A549 (cell line): ENCODE measurements at regions not wholly inside any gene's neighbourhood (a gene's known extent, or its start where the extent isn't known, plus 50 kb on each side); places are given as distances from the start of the nearest gene placed in this dataset.
A peak's percentile ranks its signal among the peaks of the same experiment; 100 is the strongest.

Source experiments
- ATAC-seq, 2 experiments: fragments of 200-7000 bp in 1 of 2; fragments of >200 bp in 1 of 2; cut with Nextera tagmentation in 1 of 2; cut with Tn5 transposase in 1 of 2; 3 replicates each; pipeline versions ENCODE4 v1.8.0 to v1.9.1; 2018 to 2020; ENCODE audit warnings: mild to moderate bottlenecking in 1 of 2, moderate library complexity in 1 of 2
- CTCF ChIA-PET: fragments of 300-600 bp; sonication (Branson Sonifier 250); formaldehyde crosslinking; extraction: SDS; loops from one replicate; lab custom pipeline; 2021; ENCODE audit warnings: antibody characterized with exemption, inconsistent platforms; lab: Yijun Ruan, JAX
- POLR2A ChIA-PET: fragments of 350-600 bp; formaldehyde crosslinking; extraction: SDS; loops from one replicate; lab custom pipeline; 2021; ENCODE audit warnings: antibody characterized with exemption, inconsistent platforms; lab: Yijun Ruan, JAX
- DNase-seq, 2 experiments: peaks; one replicate each; pipeline versions ENCODE4 v3.0.0 to v3.0.0-alpha.2; 2011 to 2016; ENCODE audit warnings: low read depth in 1 of 2, low spot score in 1 of 2
- FAIRE-seq: peaks from 2 replicates; lab custom pipeline; 2011; peaks lifted over from hg19 to GRCh38; lab: Jason Lieb, UNC
- H3K27ac ChIP-seq, 2 experiments: fragments of >200 bp; sonication (Bioruptor Twin); formaldehyde crosslinking; 3 replicates each; pipeline ENCODE4 v1.5.1; 2016 to 2017
- H3K4me1 ChIP-seq: fragments of >200 bp; sonication (Bioruptor Twin); formaldehyde crosslinking; 3 replicates; pipeline ENCODE4 v1.6.1; 2016
- H3K4me2 ChIP-seq: fragments of >200 bp; sonication (Bioruptor Twin); formaldehyde crosslinking; 3 replicates; pipeline ENCODE4 v1.6.1; 2016
- H3K4me3 ChIP-seq: fragments of >200 bp; sonication (Bioruptor Twin); formaldehyde crosslinking; 3 replicates; pipeline ENCODE4 v1.5.1; 2016
- H3K9me3 ChIP-seq: fragments of >200 bp; sonication (Bioruptor Twin); formaldehyde crosslinking; 3 replicates; pipeline ENCODE4 v1.6.1; 2016
- BHLHE40 ChIP-seq: IDR thresholded peaks from 2 replicates; pipeline ENCODE4 v1.6.1; 2012; ENCODE audit warnings: low read depth, low read length, inconsistent platforms
- CBX2 ChIP-seq: fragments of 200-600 bp; sonication (generic); IDR thresholded peaks from 2 replicates; pipeline ENCODE4 v1.6.1; 2016; ENCODE audit warnings: low read depth, mild to moderate bottlenecking, borderline replicate concordance
- CEBPB ChIP-seq, 2 experiments: fragments of >200 bp in 1 of 2; sonication (Bioruptor Twin) in 1 of 2; formaldehyde crosslinking in 1 of 2; IDR thresholded peaks; 2 replicates each; pipeline ENCODE4 v1.6.1; 2012 to 2016
- CHD4 ChIP-seq: fragments of 200-600 bp; sonication (generic); IDR thresholded peaks from 2 replicates; pipeline ENCODE4 v1.6.1; 2016; ENCODE audit warnings: antibody characterized with exemption, mild to moderate bottlenecking, borderline replicate concordance
- EHMT2 ChIP-seq: fragments of 200-600 bp; sonication (generic); IDR thresholded peaks from 2 replicates; pipeline ENCODE4 v1.6.1; 2016; ENCODE audit warnings: antibody characterized with exemption, low read depth, mild to moderate bottlenecking, moderate library complexity
- ESRRA ChIP-seq: fragments of 150-350 bp; IDR thresholded peaks from 2 replicates; pipeline ENCODE4 v1.6.1; 2014; ENCODE audit warnings: mild to moderate bottlenecking, low read length, borderline replicate concordance
- FOSB ChIP-seq: fragments of 250-450 bp; sonication (Bioruptor Pico); IDR thresholded peaks from 2 replicates; pipeline ENCODE4 v1.5.0; 2020; ENCODE audit warnings: mild to moderate bottlenecking, moderate library complexity
- HEYL ChIP-seq: fragments of 250-450 bp; sonication (Bioruptor Pico); IDR thresholded peaks from 2 replicates; pipeline ENCODE4 v1.8.0; 2021; ENCODE audit warnings: mild to moderate bottlenecking, moderate library complexity
- JUNB ChIP-seq: fragments of >200 bp; sonication (Bioruptor Twin); formaldehyde crosslinking; IDR thresholded peaks from 2 replicates; pipeline ENCODE4 v1.6.1; 2016
- KDM1A ChIP-seq: fragments of 200-600 bp; sonication (generic); IDR thresholded peaks from 2 replicates; pipeline ENCODE4 v1.6.1; 2016; ENCODE audit warnings: low read depth, mild to moderate bottlenecking
- NFE2L2 ChIP-seq: fragments of 150-350 bp; conservative IDR thresholded peaks from 2 replicates; pipeline ENCODE4 v1.6.1; 2014; ENCODE audit warnings: low read length
- NR3C1 ChIP-seq: fragments of >200 bp; sonication (Bioruptor Twin); formaldehyde crosslinking; IDR thresholded peaks from 3 replicates; pipeline ENCODE4 v1.6.1; 2017
- RAD21 ChIP-seq, 2 experiments: fragments of >200 bp in 1 of 2; sonication (Bioruptor Twin) in 1 of 2; formaldehyde crosslinking in 1 of 2; IDR thresholded peaks in 1 of 2; conservative IDR thresholded peaks in 1 of 2; 2 replicates in 1 of 2; 3 replicates in 1 of 2; pipeline ENCODE4 v1.6.1; 2012 to 2018; ENCODE audit warnings: inconsistent platforms in 1 of 2
- RARB ChIP-seq: fragments of 250-450 bp; sonication (Bioruptor Pico); IDR thresholded peaks from 2 replicates; pipeline ENCODE4 v1.8.0; 2021; ENCODE audit warnings: mild to moderate bottlenecking, moderate library complexity
- RCOR1 ChIP-seq: fragments of 150-350 bp; IDR thresholded peaks from 2 replicates; pipeline ENCODE4 v1.6.1; 2014; ENCODE audit warnings: antibody characterized with exemption, low read length, low read depth
- RNF2 ChIP-seq: fragments of 200-600 bp; sonication (generic); IDR thresholded peaks from 2 replicates; pipeline ENCODE4 v1.6.1; 2016; ENCODE audit warnings: low read depth, mild to moderate bottlenecking, antibody characterized with exemption, moderate library complexity, borderline replicate concordance
- TP53 ChIP-seq: fragments of 250-450 bp; sonication (Bioruptor Pico); IDR thresholded peaks from 2 replicates; pipeline ENCODE4 v1.5.0; 2021; ENCODE audit warnings: mild to moderate bottlenecking, moderate library complexity
- ZFP36 ChIP-seq: fragments of 450-650 bp; IDR thresholded peaks from 2 replicates; pipeline ENCODE4 v1.6.1; 2014; ENCODE audit warnings: borderline replicate concordance; ENCODE audit not compliant: partially characterized antibody
- WGBS: methylation state at CpG from one replicate; pipeline ENCODE4 v1.1.6; 2017; ENCODE audit errors: missing lambda C conversion rate; 5-methylcytosine and 5-hydroxymethylcytosine counted together
- TF ChIP-seq, protein P1 (sequence below): fragments of 150-350 bp; IDR thresholded peaks from 2 replicates; pipeline ENCODE4 v1.6.1; 2014; ENCODE audit warnings: low read depth, mild to moderate bottlenecking, low read length
- TF ChIP-seq, protein P2 (sequence below): IDR thresholded peaks from 2 replicates; pipeline ENCODE4 v1.6.1; 2012
- TF ChIP-seq, protein P3 (sequence below): fragments of >200 bp; sonication (Bioruptor Twin); formaldehyde crosslinking; IDR thresholded peaks from 3 replicates; pipeline ENCODE4 v1.5.1; 2016
- TF ChIP-seq, protein P4 (sequence below): fragments of 450-650 bp; IDR thresholded peaks from 2 replicates; pipeline ENCODE4 v1.6.1; 2014; ENCODE audit warnings: antibody characterized with exemption
- TF ChIP-seq, protein P5 (sequence below): IDR thresholded peaks from 2 replicates; pipeline ENCODE4 v1.6.1; 2012; ENCODE audit warnings: low read depth, borderline replicate concordance

DNA sequence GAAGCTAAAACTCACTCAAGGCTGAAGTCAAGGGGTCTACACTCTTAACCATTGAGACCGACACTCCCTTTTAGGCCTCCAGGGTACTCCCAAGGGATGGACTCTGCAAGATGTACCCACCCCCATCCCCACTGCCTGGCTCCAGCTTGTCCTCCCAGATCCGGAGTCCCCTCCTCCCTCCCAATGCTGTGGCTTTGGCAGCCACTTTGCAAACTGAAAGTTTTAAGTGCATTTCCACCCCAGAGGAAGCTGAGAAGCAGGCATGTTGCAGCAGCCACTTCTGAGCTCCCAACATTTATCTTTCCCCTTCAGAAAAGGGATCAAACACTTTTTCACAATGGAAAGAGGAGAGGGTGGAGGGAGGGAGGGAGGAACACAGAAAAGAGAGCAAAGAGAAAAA is 115.2 kb downstream of the COPRS start:
- TF ChIP-seq RCOR1: no peak
- POLR2A ChIA-PET: no interaction called here
- no peaks in the 10 kb centered on the region for H3K9me3 ChIP-seq
- CTCF ChIA-PET: interaction anchor here (0.6 to 2.1 kb wide), 2 partner anchors 99 to 892 kb away, joined by 3 to 5 read pairs; no protein-coding TSS in a partner anchor
- DNase-seq (no peak), ATAC-seq (no peak), FAIRE-seq (no peak)
- H3K4me3 ChIP-seq: no peak overlapping the region
- no peaks in the 10 kb centered on the region for H3K4me1 ChIP-seq
- H3K4me2 ChIP-seq: no peak overlapping the region
- no peak overlapping the region for H3K27ac ChIP-seq
- 64% methylated on average over 2 of the region's 2 CpGs for WGBS

DNA sequence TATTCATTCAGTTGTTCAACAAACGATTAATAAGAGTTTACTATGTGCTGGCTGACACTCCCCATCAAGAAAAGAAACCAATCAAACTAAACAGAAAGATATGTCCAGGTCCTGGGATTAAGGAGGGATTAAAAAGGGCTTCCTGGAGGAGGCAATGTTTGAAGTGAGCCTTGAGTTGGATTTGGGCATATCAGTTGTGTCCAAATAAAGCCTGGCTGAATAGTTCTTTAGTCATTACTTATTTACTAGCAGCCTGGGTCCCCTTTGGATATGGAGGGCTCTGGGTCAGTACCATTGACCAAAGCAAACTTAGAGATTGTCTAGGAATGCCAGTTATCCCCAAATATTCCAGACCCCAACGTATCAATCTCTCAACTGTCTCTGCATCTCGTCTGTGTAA is 117.7 kb downstream of the COPRS start:
- no peaks in the 10 kb centered on the region for H3K9me3 ChIP-seq
- H3K4me2 ChIP-seq: no peak overlapping the region
- CTCF ChIA-PET: no interaction called here
- FAIRE-seq (no peak), DNase-seq (no peak), ATAC-seq (no peak)
- no peaks in the 10 kb centered on the region for H3K4me1 ChIP-seq
- H3K4me3 ChIP-seq: no peak overlapping the region
- H3K27ac ChIP-seq: no peak overlapping the region
- TF ChIP-seq ZFP36: peak; percentile 29
- no peak for TF ChIP-seq BHLHE40
- no peak for TF ChIP-seq NR3C1
- TF ChIP-seq NFE2L2: no peak
- POLR2A ChIA-PET: no interaction called here
- WGBS: 50% methylated on average over 3 of the region's 3 CpGs

DNA sequence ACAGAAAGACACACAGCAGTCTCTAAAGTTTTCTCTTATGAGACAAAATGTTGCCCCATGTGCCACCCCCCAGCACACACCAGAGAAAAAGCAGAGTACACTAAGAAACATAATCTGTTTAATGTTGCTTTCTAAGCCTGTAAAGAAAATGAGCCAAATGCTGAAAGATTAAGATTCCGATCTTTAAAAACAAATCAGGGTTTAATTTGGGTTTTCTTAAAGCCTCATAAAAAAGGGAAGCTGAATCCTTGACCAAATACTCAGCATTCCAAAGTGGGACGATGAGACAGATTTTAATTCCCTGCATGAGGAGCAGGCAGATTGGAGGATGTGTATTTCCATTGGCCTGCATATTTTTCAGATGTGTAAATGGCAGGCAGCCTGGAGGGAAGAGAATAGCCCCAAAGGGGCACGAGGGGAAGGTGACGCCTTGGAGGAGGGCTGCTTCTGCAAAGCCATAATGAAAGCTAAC is 118.4 kb downstream of the COPRS start:
- POLR2A ChIA-PET: no interaction called here
- no peak for FAIRE-seq
- no peak for ATAC-seq

More for the DNA sequence above, 118.4 kb downstream of the COPRS start:
- TF ChIP-seq RCOR1 (no peak), RAD21 (conservative IDR thresholded peaks at IDR 0.05 in 1 of 2, IDR thresholded peaks at IDR 0.05 in 1 of 2) (no peak), JUNB (no peak), KDM1A (no peak), ESRRA (no peak), RNF2 (no peak), EHMT2 (no peak), RARB (no peak), FOSB (CRISPR knock-in tag) (no peak), CBX2 (no peak), CEBPB (IDR thresholded peaks at IDR 0.05) (no peak), CHD4 (no peak), HEYL (CRISPR knock-in tag) (no peak), TP53 (no peak)
- TF ChIP-seq, protein P1, sequence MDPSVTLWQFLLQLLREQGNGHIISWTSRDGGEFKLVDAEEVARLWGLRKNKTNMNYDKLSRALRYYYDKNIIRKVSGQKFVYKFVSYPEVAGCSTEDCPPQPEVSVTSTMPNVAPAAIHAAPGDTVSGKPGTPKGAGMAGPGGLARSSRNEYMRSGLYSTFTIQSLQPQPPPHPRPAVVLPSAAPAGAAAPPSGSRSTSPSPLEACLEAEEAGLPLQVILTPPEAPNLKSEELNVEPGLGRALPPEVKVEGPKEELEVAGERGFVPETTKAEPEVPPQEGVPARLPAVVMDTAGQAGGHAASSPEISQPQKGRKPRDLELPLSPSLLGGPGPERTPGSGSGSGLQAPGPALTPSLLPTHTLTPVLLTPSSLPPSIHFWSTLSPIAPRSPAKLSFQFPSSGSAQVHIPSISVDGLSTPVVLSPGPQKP: no peak
- TF ChIP-seq, protein P2, sequence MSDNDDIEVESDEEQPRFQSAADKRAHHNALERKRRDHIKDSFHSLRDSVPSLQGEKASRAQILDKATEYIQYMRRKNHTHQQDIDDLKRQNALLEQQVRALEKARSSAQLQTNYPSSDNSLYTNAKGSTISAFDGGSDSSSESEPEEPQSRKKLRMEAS: no peak
- TF ChIP-seq, protein P3, sequence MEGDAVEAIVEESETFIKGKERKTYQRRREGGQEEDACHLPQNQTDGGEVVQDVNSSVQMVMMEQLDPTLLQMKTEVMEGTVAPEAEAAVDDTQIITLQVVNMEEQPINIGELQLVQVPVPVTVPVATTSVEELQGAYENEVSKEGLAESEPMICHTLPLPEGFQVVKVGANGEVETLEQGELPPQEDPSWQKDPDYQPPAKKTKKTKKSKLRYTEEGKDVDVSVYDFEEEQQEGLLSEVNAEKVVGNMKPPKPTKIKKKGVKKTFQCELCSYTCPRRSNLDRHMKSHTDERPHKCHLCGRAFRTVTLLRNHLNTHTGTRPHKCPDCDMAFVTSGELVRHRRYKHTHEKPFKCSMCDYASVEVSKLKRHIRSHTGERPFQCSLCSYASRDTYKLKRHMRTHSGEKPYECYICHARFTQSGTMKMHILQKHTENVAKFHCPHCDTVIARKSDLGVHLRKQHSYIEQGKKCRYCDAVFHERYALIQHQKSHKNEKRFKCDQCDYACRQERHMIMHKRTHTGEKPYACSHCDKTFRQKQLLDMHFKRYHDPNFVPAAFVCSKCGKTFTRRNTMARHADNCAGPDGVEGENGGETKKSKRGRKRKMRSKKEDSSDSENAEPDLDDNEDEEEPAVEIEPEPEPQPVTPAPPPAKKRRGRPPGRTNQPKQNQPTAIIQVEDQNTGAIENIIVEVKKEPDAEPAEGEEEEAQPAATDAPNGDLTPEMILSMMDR: no peak
- TF ChIP-seq, protein P4, sequence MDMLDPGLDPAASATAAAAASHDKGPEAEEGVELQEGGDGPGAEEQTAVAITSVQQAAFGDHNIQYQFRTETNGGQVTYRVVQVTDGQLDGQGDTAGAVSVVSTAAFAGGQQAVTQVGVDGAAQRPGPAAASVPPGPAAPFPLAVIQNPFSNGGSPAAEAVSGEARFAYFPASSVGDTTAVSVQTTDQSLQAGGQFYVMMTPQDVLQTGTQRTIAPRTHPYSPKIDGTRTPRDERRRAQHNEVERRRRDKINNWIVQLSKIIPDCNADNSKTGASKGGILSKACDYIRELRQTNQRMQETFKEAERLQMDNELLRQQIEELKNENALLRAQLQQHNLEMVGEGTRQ: no peak
- TF ChIP-seq, protein P5, sequence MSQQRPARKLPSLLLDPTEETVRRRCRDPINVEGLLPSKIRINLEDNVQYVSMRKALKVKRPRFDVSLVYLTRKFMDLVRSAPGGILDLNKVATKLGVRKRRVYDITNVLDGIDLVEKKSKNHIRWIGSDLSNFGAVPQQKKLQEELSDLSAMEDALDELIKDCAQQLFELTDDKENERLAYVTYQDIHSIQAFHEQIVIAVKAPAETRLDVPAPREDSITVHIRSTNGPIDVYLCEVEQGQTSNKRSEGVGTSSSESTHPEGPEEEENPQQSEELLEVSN: no peak
- no peaks in the 10 kb centered on the region for H3K9me3 ChIP-seq
- no peak overlapping the region for H3K4me2 ChIP-seq
- H3K4me1 ChIP-seq: no peaks in the 10 kb centered on the region
- DNase-seq: no peak
- H3K4me3 ChIP-seq: no peak overlapping the region
- WGBS: 46% methylated on average over 4 of the region's 4 CpGs
- no peak overlapping the region for H3K27ac ChIP-seq
- CTCF ChIA-PET: no interaction called here
